ENCODE measurements at regions not wholly inside any gene's neighbourhood (a gene's known extent, or its start where the extent isn't known, plus 50 kb on each side); places are given as distances from the start of the nearest gene placed in this dataset.

DNA sequence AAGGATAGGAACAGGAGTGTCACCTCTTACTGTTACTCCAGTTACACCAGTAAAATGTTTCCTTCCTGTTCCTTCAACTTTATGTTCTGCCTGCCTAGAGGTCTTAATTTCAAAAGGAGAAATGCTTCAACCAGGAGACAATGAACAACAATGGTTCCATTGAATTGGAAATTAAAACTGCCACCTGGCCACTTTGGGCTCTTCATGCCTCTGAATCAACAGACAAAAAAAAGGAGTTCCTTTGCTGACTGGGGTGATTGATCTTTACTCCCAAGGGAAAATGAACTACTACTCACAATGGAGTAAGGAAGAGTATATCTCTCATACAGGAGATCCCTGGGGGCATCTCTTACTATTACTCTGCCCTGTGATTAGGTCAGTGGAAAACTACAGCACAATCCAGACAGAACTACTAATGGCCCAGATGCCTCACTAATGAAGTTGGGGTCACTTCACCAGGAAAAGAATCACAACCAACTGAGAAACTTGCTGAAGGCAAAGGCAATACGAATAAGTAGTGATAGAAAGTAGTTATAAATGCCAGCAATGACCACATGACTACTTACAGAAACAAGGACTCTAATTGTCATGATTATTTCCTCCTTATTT lies 76.6 kb upstream of the PRDX6 start:
- DNase-seq (ENCODE audit: low read depth, low spot score), result peak; percentile 15

DNA sequence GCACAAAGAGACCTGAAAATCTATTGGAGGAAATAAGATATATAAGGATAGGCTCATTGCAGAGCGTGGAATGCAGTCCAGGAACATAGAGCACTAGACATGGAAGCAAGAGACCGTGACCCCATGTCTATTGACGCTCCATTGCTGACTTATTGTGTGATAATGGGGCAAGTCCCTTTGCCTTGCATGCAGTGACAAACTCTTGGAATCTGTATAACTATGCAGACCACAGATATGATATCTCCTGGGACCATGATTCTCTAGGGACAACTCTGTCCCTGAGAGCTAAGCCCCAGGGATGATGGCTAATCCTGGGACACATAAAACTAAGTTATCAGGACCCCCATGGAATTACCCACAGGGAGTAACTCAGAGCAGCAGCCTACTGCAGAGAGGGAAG lies 73.1 kb upstream of the PRDX6 start:
- DNase-seq (ENCODE audit: low read depth, low spot score), result no peak

DNA sequence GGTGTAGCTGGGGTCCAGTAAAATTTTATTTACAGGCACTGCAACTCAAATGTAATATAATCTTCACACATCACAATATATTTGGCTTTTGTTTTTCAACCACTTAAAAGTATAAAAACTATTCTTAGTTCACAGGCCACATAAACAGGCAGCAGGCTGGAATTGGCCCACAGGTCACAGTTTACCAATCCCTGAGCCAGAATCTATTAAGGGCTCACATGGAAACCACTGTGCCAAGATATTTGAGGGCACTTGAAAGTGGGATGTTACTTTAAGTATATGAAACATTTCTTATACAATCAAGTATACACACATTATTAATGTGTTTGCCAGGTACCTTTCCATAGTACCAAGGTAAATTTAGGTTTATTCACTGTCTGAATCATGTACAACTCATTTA lies 71.9 kb upstream of the PRDX6 start:
- DNase-seq (ENCODE audit: low read depth, low spot score), result no peak

DNA sequence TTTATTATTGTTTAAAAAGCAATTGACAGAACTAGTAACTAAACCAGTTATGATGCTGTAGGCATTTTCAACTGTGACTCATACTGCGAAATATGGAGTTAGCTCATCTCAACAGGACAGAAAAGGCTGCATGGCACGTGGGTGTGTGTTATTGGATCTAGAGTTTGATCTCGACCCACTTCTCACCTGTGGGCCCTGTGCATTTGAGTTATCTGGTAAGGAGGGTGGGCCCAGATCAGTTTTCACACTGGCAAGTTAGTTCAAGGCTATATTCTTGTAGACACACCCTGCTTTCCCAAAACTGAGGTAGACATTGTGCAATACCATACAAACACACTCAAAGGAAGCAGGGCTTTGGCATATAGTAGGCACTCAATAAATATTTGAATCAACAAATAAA lies 71.3 kb upstream of the PRDX6 start:
- no peak for DNase-seq (ENCODE audit: low read depth, low spot score)

DNA sequence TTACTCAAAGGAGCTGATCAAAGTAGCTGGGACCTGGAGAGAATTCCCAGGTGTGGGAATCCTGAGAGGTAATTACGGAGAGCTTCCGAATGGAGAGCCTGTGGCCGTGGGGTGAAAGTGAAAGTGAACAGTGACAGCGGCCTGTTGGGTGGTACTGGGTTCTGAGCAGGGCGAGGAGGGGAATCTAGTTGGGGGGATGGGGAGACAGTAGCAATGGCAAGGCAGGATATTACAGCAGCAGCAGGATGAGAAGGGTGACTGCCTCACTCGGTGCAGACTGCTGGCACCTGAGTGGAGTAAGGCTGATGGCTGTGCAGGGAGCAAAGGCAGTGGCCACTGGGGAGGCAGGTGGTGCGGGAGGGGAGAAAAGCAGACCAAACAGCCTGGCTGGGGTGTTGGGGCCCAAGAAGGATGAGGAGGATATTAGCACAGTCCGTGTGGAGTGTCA lies 70.3 kb upstream of the PRDX6 start:
- DNase-seq (ENCODE audit: low read depth, low spot score), result no peak

DNA sequence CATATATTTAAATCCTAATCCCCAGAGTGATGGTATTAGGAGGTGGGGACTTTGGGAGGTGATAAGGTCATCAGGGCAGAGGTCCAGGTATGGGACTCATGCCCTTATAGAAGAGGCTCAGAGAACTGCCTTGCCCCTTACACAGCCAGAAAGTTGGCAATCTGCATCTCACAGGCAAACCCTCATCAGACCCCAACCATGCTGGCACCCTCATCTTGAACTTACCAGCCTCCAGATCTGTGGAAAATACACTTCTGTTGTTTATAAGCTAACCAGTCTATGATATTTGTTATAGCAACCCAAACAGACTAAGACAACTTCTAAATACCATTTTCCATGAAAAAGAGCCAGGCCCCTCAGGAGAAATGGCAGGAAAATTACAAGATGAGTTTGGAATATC lies 69.3 kb upstream of the PRDX6 start:
- DNase-seq (ENCODE audit: low read depth, low spot score), result no peak

DNA sequence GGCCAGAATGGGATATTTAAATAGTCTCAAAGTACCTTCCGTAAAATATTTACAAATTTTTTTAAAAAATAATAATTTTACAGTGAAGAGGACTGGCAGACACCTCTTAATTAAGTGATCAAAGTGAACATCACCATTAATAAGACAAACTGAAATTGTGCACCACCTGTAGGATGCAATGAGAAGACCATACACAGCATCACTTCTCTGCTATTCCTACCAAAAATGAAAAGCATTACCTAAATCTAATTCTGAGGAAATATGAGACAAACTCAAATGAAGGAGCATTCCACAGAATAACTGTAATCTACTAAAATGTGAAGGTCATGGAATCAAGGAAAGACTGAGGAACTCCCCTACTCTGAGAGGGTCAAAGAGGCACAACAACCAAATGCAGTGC lies 68.2 kb upstream of the PRDX6 start:
- DNase-seq (ENCODE audit: low read depth, low spot score), result no peak

DNA sequence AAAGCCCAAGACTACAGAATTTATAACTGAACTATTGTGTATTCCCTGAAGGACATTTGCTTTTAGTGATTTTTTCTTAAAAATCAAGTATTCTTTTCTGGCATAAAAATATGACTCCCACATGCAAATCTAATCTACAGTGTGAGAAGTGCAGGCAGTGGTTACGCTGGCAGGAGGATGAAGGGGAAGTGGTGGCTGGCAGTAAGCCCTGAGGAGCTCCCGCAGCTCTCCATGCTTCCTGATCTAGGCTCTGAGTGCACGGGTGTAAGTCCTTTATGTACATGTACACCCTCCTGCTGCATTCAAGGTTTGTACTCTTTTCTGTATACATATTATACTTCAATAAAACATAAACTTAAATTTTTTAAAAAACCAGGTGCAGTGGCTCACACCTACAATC lies 67.5 kb upstream of the PRDX6 start:
- no peak for DNase-seq (ENCODE audit: low read depth, low spot score)

DNA sequence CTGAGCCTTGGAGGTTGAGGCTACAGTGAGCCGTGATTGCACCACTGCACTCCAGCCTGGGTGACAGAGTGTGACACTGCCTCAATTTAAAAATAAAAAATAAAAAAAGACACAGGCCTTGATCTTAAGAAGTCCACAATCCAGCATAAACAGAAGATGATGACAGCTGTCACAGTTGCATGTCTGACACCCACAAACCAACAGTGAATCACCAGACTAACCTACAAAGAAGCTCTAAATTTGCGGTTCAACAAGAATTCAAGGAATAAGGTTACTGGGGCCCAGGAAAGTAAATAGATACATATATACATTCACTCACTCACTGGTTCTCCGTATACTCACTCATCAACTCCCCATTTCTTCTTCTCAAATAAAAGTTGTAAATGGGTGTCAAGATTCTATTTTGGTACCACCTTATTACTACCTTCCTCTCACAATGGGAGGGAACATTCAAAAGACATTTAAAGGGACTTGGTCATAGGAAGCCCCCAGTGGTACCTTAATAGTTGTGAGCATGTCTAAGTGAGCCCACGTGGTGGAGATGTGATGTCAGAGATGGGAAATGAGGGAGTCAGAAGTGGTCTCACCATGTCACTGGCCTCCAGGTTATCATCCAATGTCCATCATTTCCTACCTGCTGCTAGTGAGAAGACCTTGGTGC lies 66.9 kb upstream of the PRDX6 start:
- DNase-seq (ENCODE audit: low read depth, low spot score), result no peak

DNA sequence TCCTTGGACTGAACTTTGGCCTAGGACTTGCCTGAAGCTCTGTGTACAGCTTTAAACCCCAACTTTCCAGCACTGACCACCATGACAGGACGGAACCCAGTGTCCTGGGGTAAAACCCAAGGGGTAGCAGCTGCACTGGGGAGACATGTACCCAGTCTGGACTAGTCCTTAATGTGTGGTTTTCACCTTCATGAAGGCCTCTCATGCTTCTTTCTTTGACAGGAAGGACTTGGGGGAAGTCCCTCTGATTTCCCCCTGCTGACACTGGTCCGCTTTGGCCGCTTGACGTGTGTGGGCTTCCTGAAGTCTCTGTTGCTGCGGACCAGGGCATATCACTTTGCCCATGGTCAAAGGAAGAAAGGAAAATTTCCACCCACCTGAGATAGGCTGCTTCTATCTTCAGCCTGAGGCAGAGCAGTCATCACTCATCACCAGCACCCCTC lies 66.3 kb upstream of the PRDX6 start:
- DNase-seq (ENCODE audit: low read depth, low spot score), result no peak

DNA sequence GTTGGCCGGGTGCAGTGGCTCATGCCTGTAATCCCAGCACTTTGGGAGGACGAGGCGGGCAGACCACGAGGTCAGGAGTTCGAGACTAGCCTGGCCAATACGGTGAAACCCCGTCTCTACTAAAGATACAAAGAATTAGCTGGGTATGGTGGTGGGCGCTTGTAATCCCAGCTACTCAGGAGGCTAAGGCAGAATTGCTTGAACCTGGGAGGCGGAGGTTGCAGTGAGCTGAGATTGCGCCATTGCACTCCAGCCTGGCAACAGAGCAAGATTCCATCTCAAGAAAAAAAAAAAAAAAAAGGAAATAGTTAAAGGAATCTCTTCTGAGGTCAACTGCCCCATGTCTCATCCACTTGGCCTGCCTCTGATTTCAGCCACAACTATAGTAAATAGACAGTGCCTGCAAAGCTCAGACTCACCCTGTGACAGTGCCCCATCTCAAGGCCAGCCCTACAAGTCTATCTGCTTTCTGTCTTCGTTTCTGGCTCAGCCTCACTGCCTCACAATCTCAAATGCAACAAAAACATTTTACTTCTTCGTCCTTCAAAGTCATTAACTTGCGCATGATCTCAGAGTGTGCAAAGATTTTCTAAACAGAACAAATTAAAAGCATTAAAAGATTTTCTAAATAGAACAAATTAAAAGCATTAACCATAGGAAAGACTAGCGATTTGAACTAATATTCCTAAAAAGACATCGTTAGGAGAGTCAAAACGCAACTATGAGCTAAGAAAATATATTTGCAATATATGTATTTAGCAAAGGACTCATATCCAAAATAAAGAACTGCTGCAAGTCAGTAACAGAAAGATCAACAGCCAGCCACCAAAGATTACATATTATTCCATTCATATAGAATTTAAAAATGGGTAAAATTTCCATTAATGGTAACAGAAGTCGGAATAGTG lies 65.0 kb upstream of the PRDX6 start:
- no peak for DNase-seq (ENCODE audit: low read depth, low spot score)

DNA sequence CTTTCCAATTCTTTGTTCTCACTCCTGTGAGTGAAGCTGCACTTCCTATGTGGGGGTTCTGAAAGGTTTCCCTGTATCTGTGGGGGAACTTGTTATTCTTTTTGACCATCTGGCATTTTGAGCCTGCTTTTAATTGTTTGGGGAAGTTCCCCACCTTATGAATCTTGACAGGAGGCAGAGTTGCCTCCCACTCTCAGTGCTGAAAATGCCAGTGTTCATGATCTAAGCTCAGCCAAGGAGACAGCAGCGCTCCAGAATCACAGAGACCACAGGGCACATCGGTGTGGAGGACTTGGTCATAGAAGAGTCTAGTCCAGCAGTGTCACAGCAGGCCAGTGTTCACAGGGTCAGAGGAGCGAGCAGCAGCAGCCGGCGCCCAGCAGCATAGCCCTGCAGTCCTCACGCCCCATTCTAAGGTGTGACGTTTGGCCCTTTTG lies 63.8 kb upstream of the PRDX6 start:
- no peak for DNase-seq (ENCODE audit: low read depth, low spot score)

DNA sequence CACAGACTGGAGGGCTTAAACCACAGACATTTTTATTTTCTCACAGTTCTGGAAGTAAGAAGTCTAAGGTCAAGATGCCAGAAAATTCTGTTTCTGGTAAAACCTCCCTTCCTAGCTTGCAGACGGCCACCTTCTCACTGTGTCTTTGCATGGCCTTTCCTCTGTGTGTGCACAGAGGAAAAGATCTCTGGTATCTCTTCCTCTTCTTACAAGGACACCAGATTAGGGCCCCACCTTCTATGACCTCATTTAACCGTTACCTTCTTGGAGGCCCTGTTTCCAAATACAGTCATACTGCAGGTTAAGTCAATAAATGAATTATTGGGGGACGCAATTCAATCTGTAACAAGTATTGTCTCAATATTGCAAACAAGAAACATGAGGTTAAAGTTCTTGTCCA lies 63.0 kb upstream of the PRDX6 start:
- DNase-seq (ENCODE audit: low read depth, low spot score), result no peak

DNA sequence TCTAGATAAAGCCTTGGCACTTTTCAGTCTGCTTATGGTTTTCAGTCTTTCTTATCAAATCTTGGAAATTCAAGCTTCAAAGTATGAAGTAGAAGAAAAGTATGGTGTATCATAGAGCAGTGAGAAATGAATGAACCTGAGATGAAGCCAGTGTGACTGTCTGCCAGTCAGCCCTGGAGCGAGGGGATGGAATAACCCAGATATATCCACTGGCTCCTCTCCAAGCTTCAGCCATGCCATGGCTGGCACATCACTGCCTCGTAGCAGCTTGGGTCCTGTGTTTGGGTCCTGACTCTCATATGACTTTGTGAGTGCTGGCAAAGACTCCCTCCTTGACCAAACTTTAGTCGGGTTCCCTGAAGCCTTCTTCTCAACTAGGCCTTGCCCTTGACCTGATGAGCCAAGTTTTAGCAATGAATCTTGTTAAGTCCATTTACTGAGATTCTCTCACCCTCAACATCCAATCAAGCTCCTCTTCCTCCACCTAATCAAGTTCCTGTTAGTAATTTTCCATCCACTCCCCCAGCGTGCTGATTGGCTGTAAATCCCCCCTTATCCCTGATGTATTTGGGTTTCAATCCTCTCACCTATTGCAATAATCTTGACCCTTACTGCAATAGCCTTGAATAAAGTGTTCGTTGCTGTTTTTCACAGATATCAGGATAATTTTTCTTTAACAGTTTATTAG lies 62.5 kb upstream of the PRDX6 start:
- no peak for DNase-seq (ENCODE audit: low read depth, low spot score)

DNA sequence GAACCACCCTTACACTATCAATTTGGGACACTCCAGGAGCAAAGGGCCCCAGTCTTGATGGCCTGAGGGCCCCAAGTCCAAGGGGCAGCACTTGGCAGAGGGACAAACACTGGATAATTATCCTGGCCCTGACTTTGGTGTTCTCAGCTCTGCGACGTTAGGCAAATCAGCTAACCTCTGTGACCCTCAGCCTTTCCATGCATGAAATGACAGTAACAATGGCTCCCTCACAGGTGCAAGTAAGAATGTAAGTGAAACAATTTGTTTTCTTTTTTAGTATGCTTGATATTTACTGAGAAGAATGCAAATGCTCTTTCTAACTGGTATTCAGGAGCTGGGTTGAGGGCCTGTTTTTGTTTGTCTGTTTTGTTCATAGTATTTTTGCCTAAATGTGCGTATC lies 61.6 kb upstream of the PRDX6 start:
- DNase-seq (ENCODE audit: low read depth, low spot score), result no peak

DNA sequence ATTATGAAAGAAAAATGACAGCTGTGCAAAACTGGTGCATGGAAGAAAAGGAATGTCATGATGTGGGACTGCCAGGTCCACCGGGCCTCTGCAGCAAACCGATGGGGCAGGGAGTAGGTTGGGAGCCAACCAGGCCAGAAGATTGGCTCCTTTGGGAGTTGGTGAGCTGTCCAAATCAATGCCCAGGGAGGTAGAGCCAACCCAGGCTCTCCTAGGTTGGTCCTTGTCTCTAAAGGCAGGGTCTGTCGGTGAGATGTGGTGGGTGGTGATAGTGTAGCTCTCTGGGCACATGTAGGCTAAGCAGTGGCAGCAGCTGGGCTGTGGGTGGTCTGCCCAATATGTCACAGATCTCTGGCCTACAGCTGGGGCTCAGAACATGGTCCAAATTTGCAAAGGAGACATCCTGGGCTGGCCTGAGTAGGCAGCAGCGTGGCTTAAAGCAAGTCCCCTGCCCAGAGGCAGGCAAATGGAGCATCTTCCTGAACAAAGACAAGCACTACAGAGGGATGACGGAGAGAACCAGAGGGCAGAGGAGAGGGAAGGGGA lies 61.2 kb upstream of the PRDX6 start:
- DNase-seq (ENCODE audit: low read depth, low spot score), result no peak

DNA sequence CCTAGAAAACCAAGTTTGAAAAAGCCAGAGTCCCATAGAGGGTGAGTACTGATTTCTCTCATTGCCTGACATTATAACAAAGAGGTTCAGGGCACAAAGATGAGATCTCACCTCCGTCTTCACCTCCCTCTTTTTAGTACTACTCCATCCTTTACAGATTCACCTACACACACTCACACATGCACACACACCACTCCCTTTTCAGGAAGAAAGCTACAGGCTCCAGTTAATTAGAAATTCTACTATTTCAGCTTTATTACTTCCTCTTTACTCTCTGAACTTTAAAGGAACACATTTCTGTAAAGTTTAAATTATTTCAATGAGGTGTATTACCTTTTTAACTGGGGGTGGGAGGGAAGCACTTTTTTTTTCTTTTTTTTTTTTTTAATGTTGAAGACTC lies 59.6 kb upstream of the PRDX6 start:
- DNase-seq (ENCODE audit: low read depth, low spot score), result no peak

DNA sequence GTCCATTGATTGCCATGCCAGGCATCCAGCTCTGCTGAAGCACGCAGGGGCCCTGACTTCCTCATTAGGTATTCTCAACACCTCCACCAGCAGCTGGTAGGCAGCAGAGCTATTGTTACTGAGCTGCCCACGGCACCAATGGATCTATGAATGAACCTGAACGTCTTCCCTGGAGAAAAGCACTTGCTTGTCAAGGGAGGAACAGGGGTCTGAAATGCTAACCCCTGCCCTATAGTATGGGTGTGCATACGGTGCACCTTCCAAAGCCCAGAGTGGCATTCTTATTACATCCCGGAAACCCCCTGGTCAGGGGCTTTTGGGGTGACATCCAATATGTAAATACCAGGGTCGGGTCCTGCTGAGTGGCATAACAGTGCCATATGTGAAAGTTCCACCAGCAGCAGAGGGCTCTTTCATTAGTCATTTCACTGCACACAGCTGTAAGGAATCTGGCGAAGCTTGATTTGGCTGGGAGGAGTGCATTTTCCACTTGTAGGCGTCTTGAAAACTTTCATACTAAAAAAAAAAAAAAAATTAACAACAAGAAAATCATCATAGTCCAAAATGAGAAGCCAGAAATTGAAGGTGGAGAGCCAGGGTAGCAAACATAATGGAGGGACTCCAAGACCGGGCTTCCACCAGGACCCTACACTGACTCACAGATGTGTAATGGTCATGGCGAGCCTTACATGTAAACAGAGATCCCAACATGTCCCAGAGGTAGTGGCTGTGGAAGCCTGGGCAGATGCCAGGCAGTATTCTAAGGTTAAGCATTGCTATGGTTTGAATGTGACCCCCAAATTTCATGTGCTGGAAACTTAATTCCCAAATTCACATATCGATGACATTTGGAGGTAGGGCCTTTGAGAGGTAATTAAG lies 58.8 kb upstream of the PRDX6 start:
- no peak for DNase-seq (ENCODE audit: low read depth, low spot score)

DNA sequence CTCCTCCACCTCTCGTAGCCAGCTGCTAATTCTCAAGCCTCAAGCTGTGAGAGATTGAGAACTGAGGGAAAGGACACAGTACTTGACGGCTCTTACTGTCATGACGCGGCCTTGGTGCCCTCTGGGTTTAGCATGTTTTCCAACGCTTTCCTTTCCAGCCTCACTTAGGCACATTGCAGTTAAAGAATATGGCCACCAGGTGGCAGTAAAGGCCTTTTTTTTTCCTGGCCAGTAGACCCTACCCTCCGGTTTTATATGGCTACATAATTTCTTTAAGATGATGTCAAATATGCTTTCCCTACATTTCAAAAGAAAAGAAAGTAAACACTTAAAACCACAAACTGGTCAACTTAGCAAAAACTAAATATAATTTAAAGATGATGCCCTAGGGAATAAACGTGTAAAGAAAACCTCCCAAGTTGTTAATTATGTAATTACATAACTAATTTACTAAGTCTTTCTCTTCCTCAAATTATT lies 56.8 kb upstream of the PRDX6 start:
- DNase-seq (ENCODE audit: low read depth, low spot score), result no peak

DNA sequence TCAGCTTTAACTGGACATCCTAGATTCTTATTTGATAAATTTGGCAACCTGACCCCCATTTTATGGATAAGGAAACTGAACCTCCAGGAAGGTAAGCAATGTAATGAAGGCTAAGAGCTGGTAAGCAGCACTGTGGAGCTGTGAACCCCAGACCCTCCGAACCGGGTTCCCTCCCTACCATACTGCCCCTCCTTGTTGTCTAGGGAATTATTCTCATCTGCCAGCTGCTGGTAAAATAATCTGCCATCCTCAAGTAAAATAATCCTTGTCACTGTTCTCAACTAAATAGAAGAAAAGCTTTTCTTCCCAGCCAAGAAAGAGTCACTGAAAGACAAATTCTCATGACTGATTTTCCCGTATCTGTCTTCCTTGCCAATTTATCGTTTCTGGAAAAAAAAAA lies 55.8 kb upstream of the PRDX6 start:
- no peak for DNase-seq (ENCODE audit: low read depth, low spot score)

DNA sequence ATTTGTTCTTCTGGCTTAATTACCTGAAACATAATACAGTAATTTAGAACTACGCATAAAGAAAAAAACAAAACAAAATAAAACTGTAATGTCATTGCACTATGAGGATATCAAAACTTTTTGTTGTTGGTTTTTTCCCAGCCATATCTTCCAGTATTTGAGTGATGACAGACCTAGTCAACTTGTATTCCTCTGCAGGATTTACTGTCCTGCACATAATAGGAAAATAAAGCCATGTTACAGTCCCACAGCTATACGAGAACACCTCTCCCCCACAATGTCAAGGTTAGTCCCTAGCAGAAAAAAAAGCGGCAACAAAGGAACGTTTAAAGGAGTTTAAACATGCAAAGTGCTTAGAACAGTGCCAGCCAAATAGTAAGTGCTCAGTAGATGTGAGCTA lies 55.3 kb upstream of the PRDX6 start:
- no peak for DNase-seq (ENCODE audit: low read depth, low spot score)

All from iPS DF 19.7 (cell line).